ENCODE measurements at regions not wholly inside any gene's neighbourhood (a gene's known extent, or its start where the extent isn't known, plus 50 kb on each side); places are given as distances from the start of the nearest gene placed in this dataset.
A peak's percentile ranks its signal among the peaks of the same experiment; 100 is the strongest.

GRCh38 chr7:79833616-79834015 lies 301.0 kb upstream of the GNAI1 start:
- Histone ChIP-seq H3K27ac (no peak overlapping the region), H3K4me1 (no peaks in the 10 kb centered on the region), H3K4me3 (no peak overlapping the region), H3K36me3 (no peaks in the 10 kb centered on the region), H3K9me3 (no peaks in the 10 kb centered on the region), H3K27me3 (no peaks in the 10 kb centered on the region)
- FAIRE-seq (no peak), ATAC-seq (no peak), DNase-seq (no peak)
- WGBS, 2 donors = 22 to 48% methylated on average over 1 of the region's 1 CpG
- TF ChIP-seq, protein P1, sequence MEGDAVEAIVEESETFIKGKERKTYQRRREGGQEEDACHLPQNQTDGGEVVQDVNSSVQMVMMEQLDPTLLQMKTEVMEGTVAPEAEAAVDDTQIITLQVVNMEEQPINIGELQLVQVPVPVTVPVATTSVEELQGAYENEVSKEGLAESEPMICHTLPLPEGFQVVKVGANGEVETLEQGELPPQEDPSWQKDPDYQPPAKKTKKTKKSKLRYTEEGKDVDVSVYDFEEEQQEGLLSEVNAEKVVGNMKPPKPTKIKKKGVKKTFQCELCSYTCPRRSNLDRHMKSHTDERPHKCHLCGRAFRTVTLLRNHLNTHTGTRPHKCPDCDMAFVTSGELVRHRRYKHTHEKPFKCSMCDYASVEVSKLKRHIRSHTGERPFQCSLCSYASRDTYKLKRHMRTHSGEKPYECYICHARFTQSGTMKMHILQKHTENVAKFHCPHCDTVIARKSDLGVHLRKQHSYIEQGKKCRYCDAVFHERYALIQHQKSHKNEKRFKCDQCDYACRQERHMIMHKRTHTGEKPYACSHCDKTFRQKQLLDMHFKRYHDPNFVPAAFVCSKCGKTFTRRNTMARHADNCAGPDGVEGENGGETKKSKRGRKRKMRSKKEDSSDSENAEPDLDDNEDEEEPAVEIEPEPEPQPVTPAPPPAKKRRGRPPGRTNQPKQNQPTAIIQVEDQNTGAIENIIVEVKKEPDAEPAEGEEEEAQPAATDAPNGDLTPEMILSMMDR (IDR thresholded peaks at IDR 0.05) = no peak
- intact Hi-C loops (cut with DNase I) = no loop called here

- Histone ChIP-seq H3K36me3 (no peaks in the 10 kb centered on the region), H3K9me3 (no peaks in the 10 kb centered on the region), H3K27me3 (no peaks in the 10 kb centered on the region), H3K27ac (no peak overlapping the region), H3K4me1 (no peaks in the 10 kb centered on the region), H3K4me3 (no peak overlapping the region)
- FAIRE-seq (no peak), DNase-seq (no peak), ATAC-seq (no peak)
- TF ChIP-seq, protein P1 (IDR thresholded peaks at IDR 0.05) = no peak
- intact Hi-C loops (cut with DNase I) = no loop called here
These were observed 305.8 kb upstream of the GNAI1 start for GRCh38 chr7:79828866-79829265.

GRCh38 chr7:79823246-79823951 lies 311.2 kb upstream of the GNAI1 start:
- intact Hi-C loops (cut with DNase I) = no loop called here
- no peaks in the 10 kb centered on the region for H3K36me3 ChIP-seq
- no peak overlapping the region for H3K27ac ChIP-seq
- WGBS, 2 donors = 68 to 72% methylated on average over 4 of the region's 4 CpGs
- no peaks in the 10 kb centered on the region for H3K27me3 ChIP-seq
- FAIRE-seq (no peak), DNase-seq (no peak), ATAC-seq (no peak)
- TF ChIP-seq, protein P1 (IDR thresholded peaks at IDR 0.05) = no peak
- peaks cover 0 to 4% (median 0%) of the 10 kb centered on the region in 3 donors for H3K4me1 ChIP-seq
- H3K9me3 ChIP-seq = no peaks in the 10 kb centered on the region
- no peak overlapping the region for H3K4me3 ChIP-seq

GRCh38 chr7:79822620-79823240 lies 311.9 kb upstream of the GNAI1 start:
- Histone ChIP-seq H3K4me3 (no peak overlapping the region), H3K27ac (no peak overlapping the region), H3K36me3 (no peaks in the 10 kb centered on the region), H3K9me3 (no peaks in the 10 kb centered on the region), H3K27me3 (no peaks in the 10 kb centered on the region), H3K4me1 (peaks cover 0 to 4% (median 0%) of the 10 kb centered on the region in 3 donors)
- TF ChIP-seq, protein P1 (IDR thresholded peaks at IDR 0.05) = no peak
- no peak for FAIRE-seq
- DNase-seq = no peak
- 21 to 22% methylated on average over 2 of the region's 2 CpGs for WGBS, 2 donors
- ATAC-seq = no peak
- intact Hi-C loops (cut with DNase I) = no loop called here

DNA sequence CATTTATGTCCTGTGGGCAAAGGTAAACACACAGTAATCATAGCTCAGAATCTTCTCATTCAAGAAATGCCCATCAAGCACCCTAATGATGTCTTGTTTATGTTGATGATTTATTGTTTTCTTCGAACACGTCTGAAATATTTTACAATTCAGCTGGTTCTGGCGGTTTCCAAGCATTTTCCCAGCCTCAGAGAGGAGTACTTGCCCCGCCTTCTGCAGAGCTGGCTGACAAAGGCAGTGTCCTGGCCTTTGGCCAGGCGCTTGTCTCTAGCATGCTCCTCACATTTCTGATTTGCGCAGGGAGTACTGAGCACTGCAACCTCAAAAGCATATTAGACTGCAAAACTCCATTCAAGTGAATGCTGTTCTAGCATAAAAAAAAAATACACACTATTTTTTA lies 314.2 kb upstream of the GNAI1 start:
- peak in 2 of 4 donors; percentile 67 to 71 for ATAC-seq
- peak in 3 of 6 donors; percentile 6 to 22 (median 18) for DNase-seq
- Histone ChIP-seq H3K4me1 (peaks cover 0 to 4% (median 0%) of the 10 kb centered on the region in 3 donors), H3K27ac (no peak overlapping the region), H3K27me3 (no peaks in the 10 kb centered on the region), H3K9me3 (no peaks in the 10 kb centered on the region), H3K36me3 (no peaks in the 10 kb centered on the region), H3K4me3 (no peak overlapping the region)
- FAIRE-seq = no peak
- TF ChIP-seq, protein P1 (IDR thresholded peaks at IDR 0.05) = no peak
- WGBS, 2 donors = 20 to 27% methylated on average over 6 of the region's 6 CpGs
- intact Hi-C loops (cut with DNase I) = no loop called here

Measured in pancreas (tissue), 10 donors.